ENCODE measurements at regions not wholly inside any gene's neighbourhood (a gene's known extent, or its start where the extent isn't known, plus 50 kb on each side); places are given as distances from the start of the nearest gene placed in this dataset.

DNA sequence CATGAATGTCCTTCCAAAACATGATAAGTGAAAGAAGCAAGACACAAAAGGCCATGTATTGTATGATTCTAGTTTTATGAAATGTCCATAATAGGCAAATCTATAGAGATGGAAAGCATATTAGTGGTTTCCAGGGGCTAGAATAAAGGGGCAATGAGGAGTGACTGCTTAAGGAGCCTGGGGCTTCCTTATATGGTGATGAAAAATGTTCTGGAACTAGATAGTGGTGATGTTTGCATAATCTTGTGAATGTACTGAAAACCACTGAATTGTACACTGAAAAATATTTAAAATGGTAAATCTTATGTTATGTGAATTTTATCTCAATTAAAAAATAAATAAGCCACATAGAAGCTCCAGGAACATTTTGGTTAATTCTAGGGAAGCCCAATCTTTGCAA, 144.4 kb upstream of the ANKRD55 start:
- no peak overlapping the region for H3K4me2 ChIP-seq (ENCODE audit: low read length)
- no peaks in the 10 kb centered on the region for H3K79me2 ChIP-seq (replicated peaks; ENCODE audit: insufficient read depth, low read length)
- TF ChIP-seq EP300 (conservative IDR thresholded peaks at IDR 0.05; ENCODE audit: poor library complexity, severe bottlenecking): no peak
- no peak for TF ChIP-seq TAF1 (IDR thresholded peaks at IDR 0.05; ENCODE audit: low read depth)
- TF ChIP-seq EZH2 (IDR thresholded peaks at IDR 0.05; ENCODE audit: borderline replicate concordance, insufficient read depth, low read length, poor library complexity, severe bottlenecking): no peak
- no peak for TF ChIP-seq RAD21 (conservative IDR thresholded peaks at IDR 0.05)
- no peak for TF ChIP-seq MXI1 (conservative IDR thresholded peaks at IDR 0.05; ENCODE audit: poor library complexity, severe bottlenecking)
- TF ChIP-seq, protein P1, sequence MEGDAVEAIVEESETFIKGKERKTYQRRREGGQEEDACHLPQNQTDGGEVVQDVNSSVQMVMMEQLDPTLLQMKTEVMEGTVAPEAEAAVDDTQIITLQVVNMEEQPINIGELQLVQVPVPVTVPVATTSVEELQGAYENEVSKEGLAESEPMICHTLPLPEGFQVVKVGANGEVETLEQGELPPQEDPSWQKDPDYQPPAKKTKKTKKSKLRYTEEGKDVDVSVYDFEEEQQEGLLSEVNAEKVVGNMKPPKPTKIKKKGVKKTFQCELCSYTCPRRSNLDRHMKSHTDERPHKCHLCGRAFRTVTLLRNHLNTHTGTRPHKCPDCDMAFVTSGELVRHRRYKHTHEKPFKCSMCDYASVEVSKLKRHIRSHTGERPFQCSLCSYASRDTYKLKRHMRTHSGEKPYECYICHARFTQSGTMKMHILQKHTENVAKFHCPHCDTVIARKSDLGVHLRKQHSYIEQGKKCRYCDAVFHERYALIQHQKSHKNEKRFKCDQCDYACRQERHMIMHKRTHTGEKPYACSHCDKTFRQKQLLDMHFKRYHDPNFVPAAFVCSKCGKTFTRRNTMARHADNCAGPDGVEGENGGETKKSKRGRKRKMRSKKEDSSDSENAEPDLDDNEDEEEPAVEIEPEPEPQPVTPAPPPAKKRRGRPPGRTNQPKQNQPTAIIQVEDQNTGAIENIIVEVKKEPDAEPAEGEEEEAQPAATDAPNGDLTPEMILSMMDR (IDR thresholded peaks at IDR 0.05; ENCODE audit: poor library complexity, severe bottlenecking): no peak
- TF ChIP-seq POLR2AphosphoS5 (IDR thresholded peaks at IDR 0.05): no peak

DNA sequence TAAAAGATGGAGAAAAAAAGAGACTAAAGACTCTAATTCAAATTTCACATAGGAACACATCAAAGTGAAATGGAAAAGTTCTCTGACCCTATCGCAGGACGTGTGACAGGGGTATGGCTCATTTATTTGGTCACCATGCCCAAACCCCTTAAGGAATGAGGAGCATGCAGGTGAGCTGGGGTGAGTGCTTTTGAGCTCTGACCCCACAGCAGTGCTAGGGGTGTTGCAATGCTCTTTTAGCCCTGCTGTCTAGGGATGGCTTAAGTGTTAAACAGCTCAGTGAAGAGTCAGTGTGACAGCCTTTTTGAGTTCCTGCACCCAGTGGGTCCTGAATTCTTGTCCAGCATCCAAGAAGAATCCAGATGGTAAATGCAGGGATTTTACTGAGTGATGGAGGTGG, 143.0 kb upstream of the ANKRD55 start:
- Histone ChIP-seq H4K20me1 (ENCODE audit: insufficient read depth) (no peaks in the 10 kb centered on the region), H3K27me3 (ENCODE audit: insufficient read depth, low read depth, low read length) (no peaks in the 10 kb centered on the region), H3K36me3 (ENCODE audit: insufficient read depth, low read length) (no peaks in the 10 kb centered on the region), H3K9ac (ENCODE audit: low read length) (no peak overlapping the region), H2AFZ (ENCODE audit: low read depth, low read length) (no peak overlapping the region), H3K79me2 (replicated peaks; ENCODE audit: insufficient read depth, low read length) (no peaks in the 10 kb centered on the region), H3K9me3 (ENCODE audit: low read length) (no peaks in the 10 kb centered on the region), H3F3A (ENCODE audit: insufficient read depth, low read length, poor library complexity, severe bottlenecking) (no peaks in the 10 kb centered on the region), H3K27ac (ENCODE audit: low read length) (no peak overlapping the region), H3K9me2 (ENCODE audit: insufficient read depth, low read length) (no peaks in the 10 kb centered on the region), H3K4me3 (ENCODE audit: low read length) (no peak overlapping the region), H3K4me2 (ENCODE audit: low read length) (no peak overlapping the region)
- TF ChIP-seq EP300 (conservative IDR thresholded peaks at IDR 0.05; ENCODE audit: poor library complexity, severe bottlenecking) (no peak), POLR2AphosphoS5 (IDR thresholded peaks at IDR 0.05) (no peak), MXI1 (conservative IDR thresholded peaks at IDR 0.05; ENCODE audit: poor library complexity, severe bottlenecking) (no peak), RAD21 (conservative IDR thresholded peaks at IDR 0.05) (no peak), EZH2 (IDR thresholded peaks at IDR 0.05; ENCODE audit: borderline replicate concordance, insufficient read depth, low read length, poor library complexity, severe bottlenecking) (no peak), SMC3 (conservative IDR thresholded peaks at IDR 0.05; ENCODE audit: poor library complexity) (no peak), TAF1 (IDR thresholded peaks at IDR 0.05; ENCODE audit: low read depth) (no peak)
- TF ChIP-seq, protein P2, sequence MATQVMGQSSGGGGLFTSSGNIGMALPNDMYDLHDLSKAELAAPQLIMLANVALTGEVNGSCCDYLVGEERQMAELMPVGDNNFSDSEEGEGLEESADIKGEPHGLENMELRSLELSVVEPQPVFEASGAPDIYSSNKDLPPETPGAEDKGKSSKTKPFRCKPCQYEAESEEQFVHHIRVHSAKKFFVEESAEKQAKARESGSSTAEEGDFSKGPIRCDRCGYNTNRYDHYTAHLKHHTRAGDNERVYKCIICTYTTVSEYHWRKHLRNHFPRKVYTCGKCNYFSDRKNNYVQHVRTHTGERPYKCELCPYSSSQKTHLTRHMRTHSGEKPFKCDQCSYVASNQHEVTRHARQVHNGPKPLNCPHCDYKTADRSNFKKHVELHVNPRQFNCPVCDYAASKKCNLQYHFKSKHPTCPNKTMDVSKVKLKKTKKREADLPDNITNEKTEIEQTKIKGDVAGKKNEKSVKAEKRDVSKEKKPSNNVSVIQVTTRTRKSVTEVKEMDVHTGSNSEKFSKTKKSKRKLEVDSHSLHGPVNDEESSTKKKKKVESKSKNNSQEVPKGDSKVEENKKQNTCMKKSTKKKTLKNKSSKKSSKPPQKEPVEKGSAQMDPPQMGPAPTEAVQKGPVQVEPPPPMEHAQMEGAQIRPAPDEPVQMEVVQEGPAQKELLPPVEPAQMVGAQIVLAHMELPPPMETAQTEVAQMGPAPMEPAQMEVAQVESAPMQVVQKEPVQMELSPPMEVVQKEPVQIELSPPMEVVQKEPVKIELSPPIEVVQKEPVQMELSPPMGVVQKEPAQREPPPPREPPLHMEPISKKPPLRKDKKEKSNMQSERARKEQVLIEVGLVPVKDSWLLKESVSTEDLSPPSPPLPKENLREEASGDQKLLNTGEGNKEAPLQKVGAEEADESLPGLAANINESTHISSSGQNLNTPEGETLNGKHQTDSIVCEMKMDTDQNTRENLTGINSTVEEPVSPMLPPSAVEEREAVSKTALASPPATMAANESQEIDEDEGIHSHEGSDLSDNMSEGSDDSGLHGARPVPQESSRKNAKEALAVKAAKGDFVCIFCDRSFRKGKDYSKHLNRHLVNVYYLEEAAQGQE (IDR thresholded peaks at IDR 0.05; ENCODE audit: borderline replicate concordance): no peak
- TF ChIP-seq, protein P1 (IDR thresholded peaks at IDR 0.05; ENCODE audit: poor library complexity, severe bottlenecking): no peak

More for the DNA sequence above, 144.4 kb upstream of the ANKRD55 start:
- no peaks in the 10 kb centered on the region for H3K9me3 ChIP-seq (ENCODE audit: low read length)
- H3K36me3 ChIP-seq (ENCODE audit: insufficient read depth, low read length): no peaks in the 10 kb centered on the region
- no peak overlapping the region for H3K27ac ChIP-seq (ENCODE audit: low read length)
- no peaks in the 10 kb centered on the region for H3F3A ChIP-seq (ENCODE audit: insufficient read depth, low read length, poor library complexity, severe bottlenecking)
- H3K4me3 ChIP-seq (ENCODE audit: low read length): no peak overlapping the region
- H3K9ac ChIP-seq (ENCODE audit: low read length): no peak overlapping the region
- H3K27me3 ChIP-seq (ENCODE audit: insufficient read depth, low read depth, low read length): no peaks in the 10 kb centered on the region
- no peaks in the 10 kb centered on the region for H4K20me1 ChIP-seq (ENCODE audit: insufficient read depth)
- no peak overlapping the region for H2AFZ ChIP-seq (ENCODE audit: low read depth, low read length)
- no peaks in the 10 kb centered on the region for H3K9me2 ChIP-seq (ENCODE audit: insufficient read depth, low read length)
